GM12865 (cell line): ENCODE measurements at regions not wholly inside any gene's neighbourhood (a gene's known extent, or its start where the extent isn't known, plus 50 kb on each side); places are given as distances from the start of the nearest gene placed in this dataset.

ENCODE experiments used
- DNase-seq: peaks from one replicate; pipeline ENCODE4 v3.0.0; 2010; ENCODE audit warnings: low read depth
- H3K4me3 ChIP-seq: 2 replicates; pipeline ENCODE4 v1.5.1; 2011; ENCODE audit warnings: mild to moderate bottlenecking, low read depth, low read length, control low read depth
- TF ChIP-seq, protein P1 (sequence below): IDR thresholded peaks from 2 replicates; pipeline ENCODE4 v1.5.1; 2011; ENCODE audit warnings: low read length, control low read depth, low read depth, inconsistent platforms; ENCODE audit not compliant: insufficient read depth; ENCODE audit errors: missing control alignments

DNA sequence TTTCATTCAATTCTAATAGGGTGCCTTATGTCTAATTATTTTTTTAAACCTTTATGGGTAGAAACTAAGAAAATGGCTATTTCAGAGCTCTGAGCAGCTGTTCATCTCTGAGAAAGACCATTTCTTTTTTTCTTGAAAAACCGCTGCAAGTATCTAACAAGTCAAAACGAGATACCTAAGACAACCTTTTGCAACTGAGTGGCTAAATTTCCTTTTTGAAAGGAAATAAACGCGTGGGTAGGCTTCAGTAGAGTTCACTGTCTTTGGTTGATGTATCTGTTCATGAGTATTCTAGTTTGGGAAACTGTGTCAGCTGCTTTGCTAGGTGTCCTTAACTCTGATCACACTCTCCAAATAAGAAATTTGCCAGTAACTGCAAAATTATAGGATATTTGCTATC is 104.3 kb upstream of the LINC00305 start:
- DNase-seq, result peak; percentile 13

DNA sequence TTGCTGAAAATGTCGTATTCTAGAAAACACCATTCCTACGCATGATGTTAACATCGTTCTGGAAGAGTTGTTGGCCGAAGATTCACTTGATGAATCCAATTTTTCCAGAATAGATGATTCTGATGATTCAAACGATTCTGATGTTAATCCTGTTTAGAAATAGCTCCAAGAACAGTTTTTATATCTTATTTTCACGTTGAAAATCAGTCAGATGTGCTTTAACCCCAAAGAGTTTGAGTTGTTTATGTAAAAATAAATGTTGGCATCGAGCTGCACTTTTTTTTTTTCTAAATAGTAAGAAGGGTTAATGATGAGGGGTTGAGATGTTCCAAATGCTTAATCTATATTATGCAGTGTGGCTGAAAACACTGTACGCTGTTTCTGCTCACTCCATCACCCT is 99.9 kb upstream of the LINC00305 start:
- no peak overlapping the region for H3K4me3 ChIP-seq
- no peak for DNase-seq
- TF ChIP-seq, protein P1, sequence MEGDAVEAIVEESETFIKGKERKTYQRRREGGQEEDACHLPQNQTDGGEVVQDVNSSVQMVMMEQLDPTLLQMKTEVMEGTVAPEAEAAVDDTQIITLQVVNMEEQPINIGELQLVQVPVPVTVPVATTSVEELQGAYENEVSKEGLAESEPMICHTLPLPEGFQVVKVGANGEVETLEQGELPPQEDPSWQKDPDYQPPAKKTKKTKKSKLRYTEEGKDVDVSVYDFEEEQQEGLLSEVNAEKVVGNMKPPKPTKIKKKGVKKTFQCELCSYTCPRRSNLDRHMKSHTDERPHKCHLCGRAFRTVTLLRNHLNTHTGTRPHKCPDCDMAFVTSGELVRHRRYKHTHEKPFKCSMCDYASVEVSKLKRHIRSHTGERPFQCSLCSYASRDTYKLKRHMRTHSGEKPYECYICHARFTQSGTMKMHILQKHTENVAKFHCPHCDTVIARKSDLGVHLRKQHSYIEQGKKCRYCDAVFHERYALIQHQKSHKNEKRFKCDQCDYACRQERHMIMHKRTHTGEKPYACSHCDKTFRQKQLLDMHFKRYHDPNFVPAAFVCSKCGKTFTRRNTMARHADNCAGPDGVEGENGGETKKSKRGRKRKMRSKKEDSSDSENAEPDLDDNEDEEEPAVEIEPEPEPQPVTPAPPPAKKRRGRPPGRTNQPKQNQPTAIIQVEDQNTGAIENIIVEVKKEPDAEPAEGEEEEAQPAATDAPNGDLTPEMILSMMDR, result no peak

More for the DNA sequence above, 104.3 kb upstream of the LINC00305 start:
- TF ChIP-seq, protein P1, result no peak
- no peak overlapping the region for H3K4me3 ChIP-seq

DNA sequence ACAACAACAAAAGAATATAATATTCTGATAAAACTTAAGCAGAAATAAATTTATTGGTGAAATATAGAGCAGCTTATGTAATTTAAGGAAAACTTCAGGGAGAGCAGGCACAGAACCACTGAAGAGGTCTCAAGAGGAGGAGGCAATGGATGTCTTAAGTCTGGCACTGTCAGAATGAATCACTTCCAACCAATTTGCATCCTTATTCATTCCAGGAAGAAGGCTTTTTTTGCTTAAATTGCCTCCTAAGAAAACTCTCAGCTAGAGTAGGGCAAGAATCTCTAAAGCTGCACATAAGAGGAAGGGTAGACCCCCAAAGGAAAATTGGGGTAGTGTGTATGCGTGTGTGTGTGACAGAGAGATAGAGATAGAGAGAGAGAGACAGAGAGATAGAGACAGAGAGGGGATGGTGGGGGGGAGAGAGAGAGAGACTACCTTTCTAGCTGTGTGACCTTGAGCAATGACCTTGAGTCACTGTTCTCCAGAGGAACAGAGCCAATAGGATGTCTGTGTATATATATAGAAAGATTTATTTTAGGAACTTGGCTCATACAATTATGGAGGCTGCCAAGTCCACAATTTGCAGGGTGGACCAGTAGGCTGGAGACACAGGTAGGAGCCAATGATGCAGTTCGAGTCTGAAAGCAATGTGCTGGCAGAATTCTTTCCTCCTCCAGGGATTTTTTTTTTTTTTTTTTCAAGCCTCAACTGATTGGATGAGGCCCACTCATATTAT is 96.4 kb upstream of the LINC00305 start:
- DNase-seq, result no peak
- no peak overlapping the region for H3K4me3 ChIP-seq
- TF ChIP-seq, protein P1, result no peak

DNA sequence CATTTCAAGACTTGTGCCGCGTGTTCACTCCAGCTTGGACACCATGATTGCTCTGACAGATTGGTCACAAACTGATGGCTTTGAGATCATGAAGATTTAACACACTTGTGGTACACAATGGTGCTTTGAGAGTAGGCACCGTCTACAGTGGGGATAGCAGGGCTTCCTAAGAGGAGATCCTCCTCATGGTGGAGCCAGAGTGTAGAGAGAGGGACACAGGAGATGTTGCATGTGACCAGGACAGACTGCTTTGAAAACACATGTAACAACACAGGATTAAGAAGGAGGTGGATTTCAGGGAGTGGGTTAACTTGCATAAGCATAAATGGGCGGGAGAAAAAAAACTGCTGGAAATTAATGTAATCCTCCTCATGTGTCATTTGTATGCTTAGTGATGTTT is 95.7 kb upstream of the LINC00305 start:
- DNase-seq, result peak; percentile 11
- no peak overlapping the region for H3K4me3 ChIP-seq
- TF ChIP-seq, protein P1, result peak; percentile 30

DNA sequence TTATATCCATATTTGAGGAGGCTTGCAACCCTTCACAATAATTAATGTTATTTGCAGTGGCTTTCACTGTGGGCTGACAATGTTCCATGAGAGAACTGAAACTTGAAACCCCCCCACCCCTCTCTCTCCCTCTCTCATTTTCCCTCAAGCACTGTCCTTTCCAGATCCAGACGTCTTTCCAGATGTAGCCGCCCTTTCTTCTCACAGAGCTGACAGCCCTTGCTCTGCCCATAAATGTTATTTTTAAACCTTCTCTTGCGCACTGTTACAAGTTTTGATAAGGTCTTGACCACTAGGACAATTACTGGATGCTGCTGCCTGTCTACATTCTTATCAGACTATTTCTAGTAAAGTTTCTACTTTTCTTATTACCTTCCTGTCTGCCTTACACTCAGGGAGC is 91.4 kb upstream of the LINC00305 start:
- DNase-seq, result no peak
- TF ChIP-seq, protein P1, result no peak
- H3K4me3 ChIP-seq, result no peak overlapping the region

DNA sequence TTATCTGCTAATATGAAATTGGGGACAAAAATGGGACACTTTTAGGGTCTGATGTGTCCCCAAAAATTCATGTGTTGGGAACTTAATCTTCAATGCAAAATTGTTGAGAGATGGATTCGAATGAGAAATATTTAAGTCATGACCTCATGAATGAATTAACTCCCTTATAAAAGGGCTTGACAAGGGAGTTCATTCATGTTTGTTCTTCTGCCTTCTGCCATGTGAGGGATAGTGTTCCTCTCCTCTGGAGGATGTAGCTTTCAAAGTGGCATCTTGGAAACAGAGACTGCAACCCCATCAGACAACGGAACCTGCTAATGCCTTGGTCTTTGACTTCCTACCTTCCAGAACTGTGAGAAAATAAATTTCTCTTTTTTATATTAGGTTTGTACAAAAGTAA is 89.2 kb upstream of the LINC00305 start:
- no peak for DNase-seq
- TF ChIP-seq, protein P1, result no peak

DNA sequence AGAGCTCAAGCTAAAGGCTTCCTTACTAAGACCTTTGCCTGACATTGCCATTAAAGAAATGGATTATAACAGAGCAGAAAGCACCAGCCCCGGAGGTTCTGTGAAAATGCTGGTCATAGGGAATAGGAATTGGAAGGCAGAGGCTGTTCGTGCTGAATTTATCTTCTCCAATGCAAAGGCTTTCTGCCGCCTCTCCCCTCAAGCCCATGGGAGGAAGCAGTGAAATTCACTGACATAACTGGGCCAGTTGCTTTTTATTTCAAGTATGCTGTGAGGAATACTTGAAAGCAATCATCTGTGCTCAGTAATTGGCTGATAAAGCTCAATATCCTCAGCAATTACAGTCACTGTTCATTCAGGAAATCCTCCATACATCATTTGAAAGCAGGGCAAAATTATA is 85.4 kb upstream of the LINC00305 start:
- DNase-seq, result no peak
- H3K4me3 ChIP-seq, result no peak overlapping the region
- TF ChIP-seq, protein P1, result no peak

More for the DNA sequence above, 89.2 kb upstream of the LINC00305 start:
- no peak overlapping the region for H3K4me3 ChIP-seq
